PC-3 (cell line): ENCODE measurements at regions not wholly inside any gene's neighbourhood (a gene's known extent, or its start where the extent isn't known, plus 50 kb on each side); places are given as distances from the start of the nearest gene placed in this dataset.

ENCODE experiments used
- CTCF ChIP-seq: fragments of 300-600 bp; sonication (generic); conservative IDR thresholded peaks from 2 replicates; pipeline ENCODE4 v1.5.1; 2017; ENCODE audit warnings: antibody characterized with exemption, low read depth, mild to moderate bottlenecking, low read length
- EZH2 ChIP-seq: fragments of 300-600 bp; sonication (generic); IDR thresholded peaks from one replicate; pipeline ENCODE4 v1.6.1; 2017; ENCODE audit warnings: antibody characterized with exemption, mild to moderate bottlenecking, low read length; ENCODE audit not compliant: unreplicated experiment

GRCh38 chr4:97235521-97235920, 907.8 kb downstream of the STPG2 start:
- TF ChIP-seq CTCF = no peak
- no peak for TF ChIP-seq EZH2
